ENCODE measurements at regions not wholly inside any gene's neighbourhood (a gene's known extent, or its start where the extent isn't known, plus 50 kb on each side); places are given as distances from the start of the nearest gene placed in this dataset.

DNA sequence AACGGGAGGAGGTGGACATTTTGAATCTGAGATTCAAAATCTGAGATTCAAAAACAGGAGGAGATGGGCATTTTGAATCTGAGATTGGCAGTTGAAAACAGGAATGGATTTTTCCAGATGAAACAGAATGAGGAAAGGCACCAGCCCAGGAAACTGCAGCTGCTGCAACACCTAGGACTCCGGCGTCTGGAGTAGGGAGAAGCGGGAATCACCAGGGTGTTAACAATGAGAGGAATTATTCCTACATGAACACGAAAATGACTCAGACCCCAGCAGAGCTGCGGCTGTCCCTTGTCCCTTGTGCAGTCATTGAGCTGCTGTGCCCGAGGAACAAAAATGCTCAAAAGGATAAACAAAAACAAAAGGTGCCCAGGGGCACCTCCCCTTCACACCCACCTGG is 59.9 kb upstream of the KAT6B start:
- in situ Hi-C loops (cut with MboI; ENCODE audit: low sequenced_read_pairs), result no loop called here

More for the DNA sequence above, 59.9 kb upstream of the KAT6B start:
- no peak overlapping the region for H3K4me3 ChIP-seq (ENCODE audit: insufficient read depth, low read depth, low read length)
- H3K18ac ChIP-seq (ENCODE audit: low read depth, low read length), result no peak overlapping the region
- TF ChIP-seq MAZ (IDR thresholded peaks at IDR 0.05; ENCODE audit: borderline replicate concordance, low read depth, low read length) (no peak), MAFK (IDR thresholded peaks at IDR 0.05; ENCODE audit: low read depth, low read length) (no peak), CTCF (conservative IDR thresholded peaks at IDR 0.05; ENCODE audit: low read depth, low read length) (no peak), SMC3 (IDR thresholded peaks at IDR 0.05; ENCODE audit: low read depth, low read length) (no peak), FOS (IDR thresholded peaks at IDR 0.05; ENCODE audit: low read depth, low read length) (no peak), NFE2L2 (IDR thresholded peaks at IDR 0.05; ENCODE audit: low read depth, low read length) (no peak), POLR2A (IDR thresholded peaks at IDR 0.05; ENCODE audit: low read depth, low read length) (no peak), RCOR1 (IDR thresholded peaks at IDR 0.05; ENCODE audit: insufficient replicate concordance, low read length) (no peak), CHD1 (IDR thresholded peaks at IDR 0.05; ENCODE audit: low read depth, low read length) (no peak), BHLHE40 (IDR thresholded peaks at IDR 0.05; ENCODE audit: low read depth, low read length) (no peak), MXI1 (IDR thresholded peaks at IDR 0.05; ENCODE audit: borderline replicate concordance, low read depth, low read length) (no peak), CEBPB (IDR thresholded peaks at IDR 0.05; ENCODE audit: low read depth, low read length) (no peak), RAD21 (IDR thresholded peaks at IDR 0.05; ENCODE audit: low read length) (no peak), RFX5 (IDR thresholded peaks at IDR 0.05; ENCODE audit: low read depth, low read length) (no peak)
- TF ChIP-seq, protein P1, sequence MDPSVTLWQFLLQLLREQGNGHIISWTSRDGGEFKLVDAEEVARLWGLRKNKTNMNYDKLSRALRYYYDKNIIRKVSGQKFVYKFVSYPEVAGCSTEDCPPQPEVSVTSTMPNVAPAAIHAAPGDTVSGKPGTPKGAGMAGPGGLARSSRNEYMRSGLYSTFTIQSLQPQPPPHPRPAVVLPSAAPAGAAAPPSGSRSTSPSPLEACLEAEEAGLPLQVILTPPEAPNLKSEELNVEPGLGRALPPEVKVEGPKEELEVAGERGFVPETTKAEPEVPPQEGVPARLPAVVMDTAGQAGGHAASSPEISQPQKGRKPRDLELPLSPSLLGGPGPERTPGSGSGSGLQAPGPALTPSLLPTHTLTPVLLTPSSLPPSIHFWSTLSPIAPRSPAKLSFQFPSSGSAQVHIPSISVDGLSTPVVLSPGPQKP (IDR thresholded peaks at IDR 0.05; ENCODE audit: borderline replicate concordance, low read depth, low read length), result no peak
- TF ChIP-seq, protein P2, sequence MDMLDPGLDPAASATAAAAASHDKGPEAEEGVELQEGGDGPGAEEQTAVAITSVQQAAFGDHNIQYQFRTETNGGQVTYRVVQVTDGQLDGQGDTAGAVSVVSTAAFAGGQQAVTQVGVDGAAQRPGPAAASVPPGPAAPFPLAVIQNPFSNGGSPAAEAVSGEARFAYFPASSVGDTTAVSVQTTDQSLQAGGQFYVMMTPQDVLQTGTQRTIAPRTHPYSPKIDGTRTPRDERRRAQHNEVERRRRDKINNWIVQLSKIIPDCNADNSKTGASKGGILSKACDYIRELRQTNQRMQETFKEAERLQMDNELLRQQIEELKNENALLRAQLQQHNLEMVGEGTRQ (IDR thresholded peaks at IDR 0.05; ENCODE audit: low read depth, low read length), result no peak
- H3K23ac ChIP-seq (ENCODE audit: low read depth, low read length), result no peak overlapping the region
- no peak overlapping the region for H2BK20ac ChIP-seq (ENCODE audit: low read depth, low read length)
- H2AFZ ChIP-seq (replicated peaks; ENCODE audit: low read length, poor library complexity), result no peak overlapping the region
- BruUV-seq (replicated peaks), result no TSS peak
- H3K9ac ChIP-seq (ENCODE audit: low read depth, low read length), result no peak overlapping the region
- DNase-seq, result no peak
- H2BK5ac ChIP-seq (ENCODE audit: low read depth, low read length, poor library complexity, severe bottlenecking), result no peak overlapping the region
- CTCF ChIA-PET, result interaction anchor here (0.7 kb wide), 1 partner anchor 726 kb away, joined by 3 read pairs; no protein-coding TSS in a partner anchor
- dilution Hi-C loops (cut with HindIII; ENCODE audit: low sequenced_read_pairs, unreplicated experiment), result no loop called here
- no peak overlapping the region for H2BK120ac ChIP-seq (ENCODE audit: low read depth, low read length)
- H3K4me2 ChIP-seq (ENCODE audit: low read depth, low read length), result no peak overlapping the region
- H3K36me3 ChIP-seq (ENCODE audit: control insufficient read depth, insufficient read depth, low read length), result no peaks in the 10 kb centered on the region
- H2AK9ac ChIP-seq (replicated peaks; ENCODE audit: low read depth, low read length, poor library complexity), result no peak overlapping the region
- no peaks in the 10 kb centered on the region for H3K9me1 ChIP-seq (ENCODE audit: insufficient read depth, low read length)
- H3K4me1 ChIP-seq (ENCODE audit: control insufficient read depth, insufficient read depth, low read length), result no peaks in the 10 kb centered on the region
- no peak overlapping the region for H3K14ac ChIP-seq (replicated peaks; ENCODE audit: low read depth, low read length)
- H4K5ac ChIP-seq (ENCODE audit: low read depth, low read length), result no peak overlapping the region
- intact Hi-C loops (cut with micrococcal nuclease), result no loop called here
- H3K4ac ChIP-seq (ENCODE audit: low read depth, low read length), result no peak overlapping the region
- H2BK15ac ChIP-seq (ENCODE audit: low read depth, low read length), result no peak overlapping the region
- no peaks in the 10 kb centered on the region for H3K9me3 ChIP-seq (ENCODE audit: control insufficient read depth, insufficient read depth, low read length)
- POLR2A ChIA-PET (ENCODE audit: unreplicated experiment), result no interaction called here
- WGBS, 2 experiments (ENCODE audit: extremely low coverage in 2 of 2, insufficient read length in 1 of 2), result 90% methylated on average over 3 of the region's 7 CpGs; no CpG with 5 or more reads in 1 of the 2 experiments
- H4K8ac ChIP-seq (ENCODE audit: low read depth in 2 of 2, low read length in 2 of 2), result no peak overlapping the region
- H2AK5ac ChIP-seq (ENCODE audit: low read depth, low read length), result no peak overlapping the region
- no peak overlapping the region for H3K27ac ChIP-seq (ENCODE audit: insufficient read depth, low read length)
- ATAC-seq (ENCODE audit: low read depth), result no peak
- H4K91ac ChIP-seq (ENCODE audit: insufficient read depth, low read depth, low read length), result no peak overlapping the region
- no peak overlapping the region for H3K56ac ChIP-seq (ENCODE audit: extremely low read depth, insufficient read depth, low read length)
- no peaks in the 10 kb centered on the region for H4K20me1 ChIP-seq (ENCODE audit: insufficient read depth, low read length)
- no peaks in the 10 kb centered on the region for H3K79me1 ChIP-seq (ENCODE audit: low read depth in 1 of 2, low read length in 2 of 2)
- H3K27me3 ChIP-seq (ENCODE audit: control insufficient read depth, insufficient read depth, low read length), result peaks cover 2% of the 10 kb centered on the region

All from IMR-90 (cell line).